HepG2 (cell line): ENCODE measurements at regions not wholly inside any gene's neighbourhood (a gene's known extent, or its start where the extent isn't known, plus 50 kb on each side); places are given as distances from the start of the nearest gene placed in this dataset.

Experiments used
- ARID3A ChIP-seq: IDR thresholded peaks from 2 replicates; pipeline ENCODE4 v1.6.1; 2012; ENCODE audit warnings: low read depth, low read length, improper control_type of control experiment
- ELF3 ChIP-seq: IDR thresholded peaks from 2 replicates; pipeline ENCODE4 v1.6.1; 2016; ENCODE audit warnings: missing genetic modification reagents, missing compliant biosample characterization
- GATA4 ChIP-seq: sonication (generic); IDR thresholded peaks from 2 replicates; pipeline ENCODE4 v1.6.1; 2016; ENCODE audit warnings: antibody characterized with exemption, low read depth, borderline replicate concordance
- GTF3A ChIP-seq: sonication (generic); formaldehyde crosslinking; conservative IDR thresholded peaks from 2 replicates; pipeline ENCODE4 v1.4.0; 2020; ENCODE audit warnings: mild to moderate bottlenecking, missing genetic modification reagents
- HES4 ChIP-seq: sonication (generic); formaldehyde crosslinking; IDR thresholded peaks from 2 replicates; pipeline ENCODE4 v1.9.0; 2021; ENCODE audit warnings: mild to moderate bottlenecking, missing genetic modification reagents, borderline replicate concordance
- KDM5B ChIP-seq: sonication (generic); formaldehyde crosslinking; IDR thresholded peaks from 2 replicates; pipeline ENCODE4 v1.4.0; 2020; ENCODE audit warnings: missing genetic modification reagents, mild to moderate bottlenecking, borderline replicate concordance
- KMT2B ChIP-seq: IDR thresholded peaks from 2 replicates; pipeline ENCODE4 v1.6.1; 2016; ENCODE audit warnings: missing genetic modification reagents, missing compliant biosample characterization
- MAFK ChIP-seq, 2 experiments: IDR thresholded peaks in 1 of 2; conservative IDR thresholded peaks in 1 of 2; 2 replicates each; pipeline ENCODE4 v1.6.1; 2011; ENCODE audit warnings: improper control_type of control experiment in 2 of 2, low read length in 2 of 2
- NCOA1 ChIP-seq: sonication (generic); formaldehyde crosslinking; IDR thresholded peaks from 2 replicates; pipeline ENCODE4 v1.9.0; 2021; ENCODE audit warnings: missing genetic modification reagents
- NFATC3 ChIP-seq: sonication (generic); formaldehyde crosslinking; IDR thresholded peaks from 2 replicates; pipeline ENCODE4 v1.5.1; 2020; ENCODE audit warnings: mild to moderate bottlenecking, missing genetic modification reagents
- PLSCR1 ChIP-seq: sonication (generic); formaldehyde crosslinking; IDR thresholded peaks from 2 replicates; pipeline ENCODE4 v1.5.0; 2020; ENCODE audit warnings: missing genetic modification reagents, mild to moderate bottlenecking, borderline replicate concordance
- POGZ ChIP-seq: sonication (generic); formaldehyde crosslinking; IDR thresholded peaks from 2 replicates; pipeline ENCODE4 v1.4.0; 2020; ENCODE audit warnings: mild to moderate bottlenecking, missing genetic modification reagents
- PPARG ChIP-seq: conservative IDR thresholded peaks from 2 replicates; pipeline ENCODE4 v1.6.1; 2016; ENCODE audit warnings: missing biosample characterization, missing genetic modification reagents
- SKI ChIP-seq: fragments of 450-650 bp; IDR thresholded peaks from one replicate; pipeline ENCODE4 v1.6.1; 2018; ENCODE audit warnings: mild to moderate bottlenecking; ENCODE audit not compliant: partially characterized antibody
- SYNCRIP ChIP-seq: fragments of 200-400 bp; formaldehyde crosslinking; IDR thresholded peaks from 2 replicates; pipeline ENCODE4 v1.6.1; 2018; ENCODE audit warnings: mild to moderate bottlenecking, low read depth, low read length; ENCODE audit not compliant: insufficient read depth
- TEAD3 ChIP-seq: optimal IDR thresholded peaks from 2 replicates; pipeline ENCODE3; 2016; ENCODE audit warnings: borderline replicate concordance
- ZNF292 ChIP-seq: sonication (generic); formaldehyde crosslinking; IDR thresholded peaks from 2 replicates; pipeline ENCODE4 v1.8.1; 2022; ENCODE audit warnings: mild to moderate bottlenecking, low read depth, missing genetic modification reagents, borderline replicate concordance
- ZNF547 ChIP-seq: sonication (generic); formaldehyde crosslinking; IDR thresholded peaks from 2 replicates; pipeline ENCODE4 v1.5.1; 2020; ENCODE audit warnings: mild to moderate bottlenecking, missing genetic modification reagents
- ZNF790 ChIP-seq: sonication (generic); formaldehyde crosslinking; IDR thresholded peaks from 2 replicates; pipeline ENCODE4 v1.8.0; 2022; ENCODE audit warnings: missing genetic modification reagents, mild to moderate bottlenecking, borderline replicate concordance
- TF ChIP-seq, protein P1 (sequence below): sonication (generic); formaldehyde crosslinking; IDR thresholded peaks from 2 replicates; pipeline ENCODE4 v1.5.1; 2020; ENCODE audit warnings: mild to moderate bottlenecking, missing genetic modification reagents, moderate library complexity

DNA sequence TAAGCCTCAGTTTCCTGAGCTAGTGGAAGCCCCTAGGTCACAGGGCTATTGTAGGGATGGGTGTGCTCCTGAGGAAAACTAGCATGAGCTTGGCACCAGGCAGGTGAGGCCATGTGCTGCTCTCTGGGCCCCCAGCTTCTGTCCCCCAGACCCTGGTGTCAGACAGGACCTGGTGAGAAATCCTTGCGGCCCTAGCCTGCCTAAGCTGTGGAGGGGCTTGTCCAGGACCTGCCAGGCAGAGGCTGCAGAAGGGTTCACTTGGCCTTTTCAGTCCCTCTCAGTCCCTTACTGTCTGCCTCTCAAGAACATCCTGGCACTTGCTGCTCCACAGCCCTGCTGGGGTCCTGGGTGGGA lies 58.4 kb downstream of the ZFP36L2 start (continued):
- no peak for TF ChIP-seq PLSCR1
- no peak for TF ChIP-seq SKI
- TF ChIP-seq ARID3A, result no peak
- TF ChIP-seq ZNF547, result 0 out of 2 replicates have a peak, but pooled peaks have one; percentile 20
- TF ChIP-seq NCOA1 (CRISPR knock-in tag), result no peak
- 0 out of 2 replicates have a peak, but pooled peaks have one; percentile 1 for TF ChIP-seq ELF3 (CRISPR knock-in tag)
- no peak for TF ChIP-seq HES4
- no peak for TF ChIP-seq ZNF292
- peak; percentile 33 for TF ChIP-seq TEAD3 (CRISPR knock-in tag)
- no peak for TF ChIP-seq MAFK (conservative IDR thresholded peaks at IDR 0.05 in 1 of 2, IDR thresholded peaks at IDR 0.05 in 1 of 2; ENCODE audit: low read length in 2 of 2)
- TF ChIP-seq, protein P1, sequence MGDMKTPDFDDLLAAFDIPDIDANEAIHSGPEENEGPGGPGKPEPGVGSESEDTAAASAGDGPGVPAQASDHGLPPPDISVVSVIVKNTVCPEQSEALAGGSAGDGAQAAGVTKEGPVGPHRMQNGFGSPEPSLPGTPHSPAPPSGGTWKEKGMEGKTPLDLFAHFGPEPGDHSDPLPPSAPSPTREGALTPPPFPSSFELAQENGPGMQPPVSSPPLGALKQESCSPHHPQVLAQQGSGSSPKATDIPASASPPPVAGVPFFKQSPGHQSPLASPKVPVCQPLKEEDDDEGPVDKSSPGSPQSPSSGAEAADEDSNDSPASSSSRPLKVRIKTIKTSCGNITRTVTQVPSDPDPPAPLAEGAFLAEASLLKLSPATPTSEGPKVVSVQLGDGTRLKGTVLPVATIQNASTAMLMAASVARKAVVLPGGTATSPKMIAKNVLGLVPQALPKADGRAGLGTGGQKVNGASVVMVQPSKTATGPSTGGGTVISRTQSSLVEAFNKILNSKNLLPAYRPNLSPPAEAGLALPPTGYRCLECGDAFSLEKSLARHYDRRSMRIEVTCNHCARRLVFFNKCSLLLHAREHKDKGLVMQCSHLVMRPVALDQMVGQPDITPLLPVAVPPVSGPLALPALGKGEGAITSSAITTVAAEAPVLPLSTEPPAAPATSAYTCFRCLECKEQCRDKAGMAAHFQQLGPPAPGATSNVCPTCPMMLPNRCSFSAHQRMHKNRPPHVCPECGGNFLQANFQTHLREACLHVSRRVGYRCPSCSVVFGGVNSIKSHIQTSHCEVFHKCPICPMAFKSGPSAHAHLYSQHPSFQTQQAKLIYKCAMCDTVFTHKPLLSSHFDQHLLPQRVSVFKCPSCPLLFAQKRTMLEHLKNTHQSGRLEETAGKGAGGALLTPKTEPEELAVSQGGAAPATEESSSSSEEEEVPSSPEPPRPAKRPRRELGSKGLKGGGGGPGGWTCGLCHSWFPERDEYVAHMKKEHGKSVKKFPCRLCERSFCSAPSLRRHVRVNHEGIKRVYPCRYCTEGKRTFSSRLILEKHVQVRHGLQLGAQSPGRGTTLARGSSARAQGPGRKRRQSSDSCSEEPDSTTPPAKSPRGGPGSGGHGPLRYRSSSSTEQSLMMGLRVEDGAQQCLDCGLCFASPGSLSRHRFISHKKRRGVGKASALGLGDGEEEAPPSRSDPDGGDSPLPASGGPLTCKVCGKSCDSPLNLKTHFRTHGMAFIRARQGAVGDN (CRISPR knock-in tag), result 0 out of 2 replicates have a peak, but pooled peaks have one; percentile 26
- no peak for TF ChIP-seq PPARG (CRISPR knock-in tag)
- TF ChIP-seq KDM5B (CRISPR knock-in tag), result peak; percentile 2; the same call in 1 of the 2 replicates
- TF ChIP-seq SYNCRIP, result no peak
- 0 out of 2 replicates have a peak, but pooled peaks have one; percentile 26 for TF ChIP-seq NFATC3 (CRISPR knock-in tag)
- no peak for TF ChIP-seq ZNF790 (CRISPR knock-in tag)
- 0 out of 2 replicates have a peak, but pooled peaks have one; percentile 21 for TF ChIP-seq KMT2B
- TF ChIP-seq GTF3A (CRISPR knock-in tag), result no peak
- TF ChIP-seq GATA4, result no peak
- no peak for TF ChIP-seq POGZ
